PC-9 (cell line): ENCODE measurements at regions not wholly inside any gene's neighbourhood (a gene's known extent, or its start where the extent isn't known, plus 50 kb on each side); places are given as distances from the start of the nearest gene placed in this dataset.

Experiments
- BruUV-seq: library from RNA; stranded (reverse); fragments of 400-500 nt; replicated peaks from 2 replicates; lab custom pipeline; 2021; lab: Mats Ljungman, UMichigan
- CTCF ChIA-PET: fragments of 300-600 bp; sonication (Branson Sonifier 250); formaldehyde crosslinking; loops from one replicate; lab custom pipeline; 2022; ENCODE audit warnings: antibody characterized with exemption; lab: Charles Lee
- POLR2A ChIA-PET: fragments of 300-600 bp; sonication (Branson Sonifier 250); formaldehyde crosslinking; loops from one replicate; lab custom pipeline; 2022; ENCODE audit warnings: antibody characterized with exemption; ENCODE audit not compliant: unreplicated experiment; lab: Charles Lee
- DNase-seq, 2 experiments: peaks; one replicate each; pipeline versions ENCODE4 v3.0.0 to v3.0.0-alpha.2; 2015 to 2022; ENCODE audit warnings: mixed read lengths in 1 of 2
- H2AFZ ChIP-seq: fragments of 200-600 bp; sonication (generic); 2 replicates; pipeline ENCODE4 v1.8.1; 2017; ENCODE audit warnings: antibody characterized with exemption
- H3F3A ChIP-seq: fragments of 200-600 bp; sonication (generic); 2 replicates; pipeline ENCODE4 v1.8.1; 2017; ENCODE audit warnings: antibody characterized with exemption, mild to moderate bottlenecking, low read depth; ENCODE audit not compliant: insufficient read depth
- H3K27ac ChIP-seq: fragments of 200-600 bp; sonication (generic); 2 replicates; pipeline ENCODE4 v1.6.1; 2016; ENCODE audit warnings: mixed run types
- H3K27me3 ChIP-seq: fragments of 200-600 bp; sonication (generic); 2 replicates; pipeline ENCODE4 v1.6.1; 2016; ENCODE audit warnings: low read depth, mixed run types; ENCODE audit not compliant: insufficient read depth
- H3K36me3 ChIP-seq: fragments of 200-600 bp; sonication (generic); 2 replicates; pipeline ENCODE4 v1.6.1; 2016; ENCODE audit warnings: low read depth, mixed run types
- H3K4me1 ChIP-seq: fragments of 200-600 bp; sonication (generic); replicated peaks from 2 replicates; pipeline ENCODE4 v1.6.1; 2016; ENCODE audit warnings: mixed run types; ENCODE audit not compliant: insufficient read depth
- H3K4me2 ChIP-seq: fragments of 200-600 bp; sonication (generic); 2 replicates; pipeline ENCODE4 v1.6.1; 2017; ENCODE audit warnings: mixed run types
- H3K4me3 ChIP-seq: fragments of 200-600 bp; sonication (generic); 2 replicates; pipeline ENCODE4 v1.6.1; 2016; ENCODE audit warnings: mixed run types
- H3K79me2 ChIP-seq: fragments of 200-600 bp; sonication (generic); 2 replicates; pipeline ENCODE4 v1.6.1; 2017; ENCODE audit warnings: low read depth, mixed run types
- H3K9me2 ChIP-seq: fragments of 200-600 bp; sonication (generic); 2 replicates; pipeline ENCODE4 v1.8.1; 2017; ENCODE audit warnings: mild to moderate bottlenecking; ENCODE audit not compliant: insufficient read depth
- H3K9me3 ChIP-seq: fragments of 200-600 bp; sonication (generic); 2 replicates; pipeline ENCODE4 v1.8.1; 2016; ENCODE audit warnings: low read depth; ENCODE audit not compliant: insufficient read depth
- H4K20me1 ChIP-seq: fragments of 200-600 bp; sonication (generic); 2 replicates; pipeline ENCODE4 v1.8.1; 2017; ENCODE audit not compliant: insufficient read depth
- CTCF ChIP-seq: fragments of 200-600 bp; sonication (generic); conservative IDR thresholded peaks from 2 replicates; pipeline ENCODE4 v1.6.1; 2017; ENCODE audit warnings: mixed run types, antibody characterized with exemption, mild to moderate bottlenecking, moderate library complexity
- EZH2 ChIP-seq: fragments of 200-600 bp; sonication (generic); IDR thresholded peaks from 2 replicates; pipeline ENCODE4 v1.8.0; 2017; ENCODE audit warnings: antibody characterized with exemption, low read depth
- intact Hi-C: fragments of 100-400 bp; cut with micrococcal nuclease; formaldehyde crosslinking; loops from one replicate; pipeline ENCODE4 v1.10.0; 2022; ENCODE audit not compliant: unreplicated experiment

GRCh38 chrX:99820197-99820596, 589.9 kb downstream of the PCDH19 start:
- H3K4me1 ChIP-seq, result no peaks in the 10 kb centered on the region
- no TSS peak for BruUV-seq
- no peaks in the 10 kb centered on the region for H3K9me2 ChIP-seq
- no peak overlapping the region for H3K27ac ChIP-seq
- no peak for TF ChIP-seq EZH2
- no peak overlapping the region for H2AFZ ChIP-seq
- ChIA-PET POLR2A (no interaction called here), CTCF (no interaction called here)
- H3K36me3 ChIP-seq, result no peaks in the 10 kb centered on the region
- H3K9me3 ChIP-seq, result no peaks in the 10 kb centered on the region
- no peak for DNase-seq
- intact Hi-C loops, result no loop called here
- H3K4me3 ChIP-seq, result no peak overlapping the region
- no peaks in the 10 kb centered on the region for H3K27me3 ChIP-seq
- no peaks in the 10 kb centered on the region for H4K20me1 ChIP-seq
- no peaks in the 10 kb centered on the region for H3K79me2 ChIP-seq
- H3F3A ChIP-seq, result no peaks in the 10 kb centered on the region
- no peak overlapping the region for H3K4me2 ChIP-seq

GRCh38 chrX:99800016-99800415, 610.1 kb downstream of the PCDH19 start:
- Histone ChIP-seq H3K9me3 (no peaks in the 10 kb centered on the region), H3K4me1 (no peaks in the 10 kb centered on the region), H3K27me3 (no peaks in the 10 kb centered on the region), H4K20me1 (no peaks in the 10 kb centered on the region), H3K4me2 (no peak overlapping the region), H3K79me2 (no peaks in the 10 kb centered on the region), H3K9me2 (no peaks in the 10 kb centered on the region), H2AFZ (no peak overlapping the region), H3K4me3 (no peak overlapping the region), H3K27ac (no peak overlapping the region), H3F3A (no peaks in the 10 kb centered on the region), H3K36me3 (no peaks in the 10 kb centered on the region)
- DNase-seq, result no peak
- BruUV-seq, result no TSS peak
- ChIA-PET CTCF (no interaction called here), POLR2A (no interaction called here)
- intact Hi-C loops, result no loop called here
- TF ChIP-seq EZH2, result no peak
- no peak for TF ChIP-seq CTCF

- Histone ChIP-seq H3K27ac (no peak overlapping the region), H4K20me1 (no peaks in the 10 kb centered on the region), H3K9me2 (no peaks in the 10 kb centered on the region), H3K4me3 (no peak overlapping the region), H2AFZ (no peak overlapping the region), H3K9me3 (no peaks in the 10 kb centered on the region), H3K4me1 (no peaks in the 10 kb centered on the region), H3K27me3 (no peaks in the 10 kb centered on the region), H3K79me2 (no peaks in the 10 kb centered on the region), H3K36me3 (no peaks in the 10 kb centered on the region), H3F3A (no peaks in the 10 kb centered on the region), H3K4me2 (no peak overlapping the region)
- CTCF ChIA-PET, result no interaction called here
- TF ChIP-seq CTCF, result no peak
- intact Hi-C loops, result no loop called here
- no peak for DNase-seq
- no TSS peak for BruUV-seq
- POLR2A ChIA-PET, result no interaction called here
Measured at GRCh38 chrX:99798936-99799335, 611.1 kb downstream of the PCDH19 start.

GRCh38 chrX:99795495-99795894, 614.6 kb downstream of the PCDH19 start:
- no peak for DNase-seq
- H3K79me2 ChIP-seq, result no peaks in the 10 kb centered on the region
- H3K9me2 ChIP-seq, result no peaks in the 10 kb centered on the region
- no peak overlapping the region for H3K4me2 ChIP-seq
- H3K36me3 ChIP-seq, result no peaks in the 10 kb centered on the region
- H3K4me1 ChIP-seq, result no peaks in the 10 kb centered on the region
- H3K4me3 ChIP-seq, result no peak overlapping the region
- H3F3A ChIP-seq, result no peaks in the 10 kb centered on the region
- no peaks in the 10 kb centered on the region for H3K27me3 ChIP-seq
- H4K20me1 ChIP-seq, result no peaks in the 10 kb centered on the region
- POLR2A ChIA-PET, result no interaction called here
- CTCF ChIA-PET, result no interaction called here
- H3K27ac ChIP-seq, result no peak overlapping the region
- H2AFZ ChIP-seq, result no peak overlapping the region
- no peaks in the 10 kb centered on the region for H3K9me3 ChIP-seq
- intact Hi-C loops, result no loop called here
- TF ChIP-seq EZH2, result no peak
- TF ChIP-seq CTCF, result no peak; the same call in 1 of the 2 replicates
- BruUV-seq, result no TSS peak
